Activated T-helper 1 cell treated with anti-CD3 and anti-CD28 coated beads, Interleukin-12 subunit alpha, Interleukin-12 subunit beta, Interleukin-2, Interleukin-4 antibody, amounts not matched to agents 30 ng/mL and 10 ng/mL and 1 ng/mL, durations not matched to agents 14 hours and 24 hours and 36 hours (primary cell): ENCODE measurements at regions not wholly inside any gene's neighbourhood (a gene's known extent, or its start where the extent isn't known, plus 50 kb on each side); places are given as distances from the start of the nearest gene placed in this dataset.

Experiments used
- DNase-seq: peaks from one replicate; pipeline ENCODE4 v3.0.0; 2021; ENCODE audit warnings: low spot score
- H3K27ac Mint-ChIP-seq: one replicate; pipeline ENCODE4 v1.8.0; 2021; ENCODE audit warnings: mild to moderate bottlenecking, mixed read lengths
- H3K27me3 Mint-ChIP-seq: one replicate; pipeline ENCODE4 v1.8.0; 2022; ENCODE audit warnings: mild to moderate bottlenecking, moderate library complexity, mixed read lengths; ENCODE audit not compliant: insufficient read depth
- H3K36me3 Mint-ChIP-seq: one replicate; pipeline ENCODE4 v1.8.0; 2021; ENCODE audit warnings: low read depth, mixed read lengths
- H3K4me1 Mint-ChIP-seq: one replicate; pipeline ENCODE4 v1.8.0; 2021; ENCODE audit warnings: low read depth, mixed read lengths
- H3K4me3 Mint-ChIP-seq: one replicate; pipeline ENCODE4 v1.8.0; 2021; ENCODE audit warnings: mild to moderate bottlenecking, moderate library complexity, mixed read lengths
- H3K9me3 Mint-ChIP-seq: one replicate; pipeline ENCODE4 v1.8.0; 2021; ENCODE audit warnings: mixed read lengths
- intact Hi-C: fragments of 100-400 bp; cut with micrococcal nuclease; formaldehyde crosslinking; loops from one replicate; pipeline ENCODE4 v1.15.1; 2024

DNA sequence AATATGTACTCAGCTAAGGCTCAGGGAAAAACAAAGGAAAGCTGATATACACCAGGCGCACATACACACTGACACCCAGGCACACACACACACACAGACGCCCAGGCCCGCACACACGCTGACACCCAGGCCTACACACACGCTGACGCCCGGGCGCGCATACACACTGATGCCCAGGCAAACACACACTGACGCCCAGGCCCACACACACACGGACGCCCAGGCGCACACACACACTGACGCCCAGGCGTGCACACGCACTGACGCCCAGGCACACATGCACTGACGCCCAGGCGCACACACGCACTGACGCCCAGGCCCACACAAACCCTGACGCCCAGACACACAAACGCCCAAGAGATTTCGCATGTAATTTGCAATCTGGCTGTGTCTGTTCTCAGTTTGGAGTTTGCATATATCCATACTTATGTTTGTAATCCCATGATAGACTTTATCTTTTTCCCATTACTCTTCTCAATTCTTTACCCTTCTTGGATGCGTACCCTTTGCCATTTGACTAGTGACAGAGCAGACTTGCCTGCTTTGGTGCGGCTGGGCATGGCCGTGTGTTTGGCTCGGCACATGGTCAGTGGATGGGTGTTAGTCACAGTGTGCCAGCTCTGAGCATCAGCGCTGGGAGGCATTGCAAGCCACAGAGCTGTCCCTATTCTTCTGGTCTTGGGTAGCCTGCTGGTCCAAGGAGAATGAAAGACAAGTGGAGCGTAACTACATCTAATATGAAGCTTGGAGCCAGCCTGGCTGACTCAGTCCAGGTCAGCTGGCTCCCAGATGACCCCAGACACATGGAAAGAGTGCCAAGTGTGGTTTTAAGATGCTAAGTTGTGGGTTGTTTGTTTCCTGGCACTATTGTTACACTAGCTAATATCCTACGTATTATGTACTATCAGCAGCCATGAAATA is 632.4 kb upstream of the ZFP42 start:
- Mint-ChIP-seq H3K27ac (no peak overlapping the region), H3K36me3 (no peaks in the 10 kb centered on the region), H3K27me3 (no peaks in the 10 kb centered on the region), H3K4me1 (no peaks in the 10 kb centered on the region), H3K4me3 (no peak overlapping the region), H3K9me3 (peaks cover 6% of the 10 kb centered on the region)
- no peak for DNase-seq
- intact Hi-C loops: no loop called here

DNA sequence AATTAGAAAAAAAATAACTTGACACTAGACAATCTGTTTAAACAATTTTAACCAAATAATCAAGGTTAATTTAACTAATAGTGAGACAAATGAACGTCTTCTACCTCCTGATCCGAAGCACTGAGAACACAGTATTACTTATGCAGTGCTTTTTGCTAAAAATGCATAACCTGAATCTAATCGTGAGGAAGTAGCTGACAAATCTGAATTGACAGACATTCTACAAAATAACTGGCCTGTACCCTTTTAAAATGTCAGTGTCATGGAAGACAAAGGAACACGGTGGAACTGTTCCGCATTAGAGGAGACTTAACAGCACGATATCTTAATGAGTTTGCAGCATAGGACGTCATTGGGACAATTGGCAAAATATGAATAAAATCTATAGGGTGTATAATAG is 631.2 kb upstream of the ZFP42 start:
- Mint-ChIP-seq H3K4me1 (no peaks in the 10 kb centered on the region), H3K27me3 (no peaks in the 10 kb centered on the region), H3K9me3 (peaks cover 6% of the 10 kb centered on the region), H3K36me3 (no peaks in the 10 kb centered on the region), H3K4me3 (no peak overlapping the region), H3K27ac (no peak overlapping the region)
- intact Hi-C loops: no loop called here
- no peak for DNase-seq

- Mint-ChIP-seq H3K4me3 (no peak overlapping the region), H3K27me3 (no peaks in the 10 kb centered on the region), H3K36me3 (no peaks in the 10 kb centered on the region), H3K4me1 (no peaks in the 10 kb centered on the region), H3K27ac (no peak overlapping the region), H3K9me3 (peaks cover 6% of the 10 kb centered on the region)
- intact Hi-C loops: no loop called here
- no peak for DNase-seq
These were observed 630.7 kb upstream of the ZFP42 start for GRCh38 chr4:187364851-187365250.

DNA sequence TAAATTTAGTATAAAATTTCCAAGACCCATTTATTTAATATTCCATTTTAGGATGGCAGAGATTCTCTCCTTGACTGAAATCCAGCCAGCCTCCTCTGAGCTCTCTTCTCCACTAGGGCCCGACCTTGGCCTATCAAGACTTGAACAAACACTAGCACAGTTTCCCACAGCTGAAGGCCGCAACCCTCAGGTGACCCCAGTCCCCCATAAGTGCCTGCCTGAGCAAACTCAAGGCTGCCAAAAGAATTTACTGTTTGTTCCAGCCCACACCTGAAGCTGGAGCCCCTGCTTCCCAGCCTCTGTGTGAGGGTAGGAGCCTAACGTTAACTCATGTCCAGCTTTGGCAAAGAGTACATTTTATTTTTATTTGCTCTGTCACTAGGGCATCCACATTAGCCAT is 629.0 kb upstream of the ZFP42 start:
- Mint-ChIP-seq H3K9me3 (peaks cover 14% of the 10 kb centered on the region), H3K4me3 (no peak overlapping the region), H3K27ac (no peak overlapping the region), H3K36me3 (no peaks in the 10 kb centered on the region), H3K4me1 (no peaks in the 10 kb centered on the region), H3K27me3 (no peaks in the 10 kb centered on the region)
- intact Hi-C loops: no loop called here
- DNase-seq: no peak

GRCh38 chr4:187370918-187371317 is 624.7 kb upstream of the ZFP42 start:
- H3K4me3 Mint-ChIP-seq: no peak overlapping the region
- H3K4me1 Mint-ChIP-seq: no peaks in the 10 kb centered on the region
- intact Hi-C loops: no loop called here
- H3K27ac Mint-ChIP-seq: no peak overlapping the region
- peaks cover 14% of the 10 kb centered on the region for H3K9me3 Mint-ChIP-seq
- DNase-seq: no peak
- H3K27me3 Mint-ChIP-seq: no peaks in the 10 kb centered on the region
- no peaks in the 10 kb centered on the region for H3K36me3 Mint-ChIP-seq

DNA sequence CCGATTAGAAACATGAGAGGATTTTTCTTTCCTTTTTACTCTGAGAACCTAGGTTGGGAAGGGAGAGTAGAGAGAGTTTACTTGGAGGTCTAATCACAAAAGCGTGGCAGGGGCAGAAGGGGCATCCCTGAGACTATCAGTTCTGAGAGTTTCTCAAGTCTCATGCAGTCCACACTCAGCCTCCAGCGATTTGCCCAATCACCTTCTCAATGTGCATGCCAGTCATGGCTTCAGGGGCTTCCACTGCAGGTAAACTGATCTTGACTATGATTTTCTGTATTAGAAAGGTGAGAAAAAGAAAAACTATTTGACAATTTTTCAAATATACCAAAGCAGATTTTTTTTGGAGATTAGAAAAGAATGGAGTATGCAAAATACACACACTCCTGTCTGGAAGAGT is 617.1 kb upstream of the ZFP42 start:
- no peaks in the 10 kb centered on the region for H3K36me3 Mint-ChIP-seq
- H3K27me3 Mint-ChIP-seq: no peaks in the 10 kb centered on the region
- peaks cover 22% of the 10 kb centered on the region for H3K9me3 Mint-ChIP-seq

GRCh38 chr4:187380181-187380581 is 615.4 kb upstream of the ZFP42 start:
- no peak for DNase-seq
- Mint-ChIP-seq H3K27ac (no peak overlapping the region), H3K4me3 (no peak overlapping the region), H3K36me3 (no peaks in the 10 kb centered on the region), H3K27me3 (no peaks in the 10 kb centered on the region), H3K4me1 (no peaks in the 10 kb centered on the region), H3K9me3 (peaks cover 22% of the 10 kb centered on the region)
- intact Hi-C loops: no loop called here

More for the DNA sequence above, 617.1 kb upstream of the ZFP42 start:
- intact Hi-C loops: no loop called here
- Mint-ChIP-seq H3K27ac (no peak overlapping the region), H3K4me1 (no peaks in the 10 kb centered on the region), H3K4me3 (no peak overlapping the region)
- no peak for DNase-seq

GRCh38 chr4:187383181-187383580 is 612.4 kb upstream of the ZFP42 start:
- H3K9me3 Mint-ChIP-seq: peaks cover 17% of the 10 kb centered on the region

DNA sequence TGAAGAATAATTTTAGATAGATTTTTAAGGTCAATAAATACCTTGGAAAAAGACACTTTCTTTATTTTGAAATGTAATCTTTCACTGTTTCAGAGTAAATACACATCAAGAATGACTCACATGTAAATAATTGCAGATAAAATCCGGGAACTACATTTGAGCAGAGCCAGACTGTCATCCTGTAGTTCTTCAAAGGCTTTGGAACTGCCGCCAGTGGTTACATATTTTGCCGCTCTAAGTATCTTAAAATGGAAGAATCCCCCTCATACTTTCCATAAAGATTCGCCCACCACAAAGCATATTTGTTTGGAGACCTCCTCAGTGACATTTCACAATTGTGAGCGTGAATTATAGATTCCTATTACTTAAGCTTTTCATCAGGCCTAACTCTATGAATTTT is 607.8 kb upstream of the ZFP42 start:
- H3K9me3 Mint-ChIP-seq: peaks cover 3% of the 10 kb centered on the region
- no peak overlapping the region for H3K4me3 Mint-ChIP-seq
- no peak for DNase-seq
- no peaks in the 10 kb centered on the region for H3K36me3 Mint-ChIP-seq
- intact Hi-C loops: no loop called here
- H3K4me1 Mint-ChIP-seq: no peaks in the 10 kb centered on the region
- H3K27me3 Mint-ChIP-seq: no peaks in the 10 kb centered on the region
- H3K27ac Mint-ChIP-seq: no peak overlapping the region

More at GRCh38 chr4:187383181-187383580, 612.4 kb upstream of the ZFP42 start:
- DNase-seq: no peak
- Mint-ChIP-seq H3K4me3 (no peak overlapping the region), H3K27me3 (no peaks in the 10 kb centered on the region), H3K4me1 (no peaks in the 10 kb centered on the region), H3K27ac (no peak overlapping the region), H3K36me3 (no peaks in the 10 kb centered on the region)
- intact Hi-C loops: no loop called here

DNA sequence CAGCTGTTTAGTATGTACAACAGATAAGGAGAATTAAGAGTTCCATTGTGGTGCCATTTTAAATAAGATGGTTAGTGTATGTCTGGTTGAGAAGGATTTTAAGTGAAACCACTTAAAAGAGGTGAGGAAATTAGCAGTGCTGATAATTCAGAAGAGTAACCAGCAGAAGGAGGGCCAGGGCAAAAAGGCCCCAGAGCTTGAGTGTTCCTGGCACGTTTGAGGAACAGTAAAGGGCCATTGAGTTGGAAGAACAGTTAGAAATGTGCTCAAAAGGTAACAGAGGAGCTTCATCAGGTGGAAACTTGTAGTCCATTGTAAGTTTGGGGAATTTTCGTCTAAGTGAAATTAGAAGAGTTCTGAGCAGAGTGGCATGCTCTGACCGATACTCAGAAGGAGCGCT is 606.2 kb upstream of the ZFP42 start:
- DNase-seq: no peak
- H3K4me1 Mint-ChIP-seq: no peaks in the 10 kb centered on the region
- H3K9me3 Mint-ChIP-seq: no peaks in the 10 kb centered on the region
- no peak overlapping the region for H3K27ac Mint-ChIP-seq
- intact Hi-C loops: no loop called here
- H3K27me3 Mint-ChIP-seq: no peaks in the 10 kb centered on the region
- no peak overlapping the region for H3K4me3 Mint-ChIP-seq
- no peaks in the 10 kb centered on the region for H3K36me3 Mint-ChIP-seq

GRCh38 chr4:187390646-187391045 is 604.9 kb upstream of the ZFP42 start:
- DNase-seq: no peak

GRCh38 chr4:187393531-187394344 is 601.8 kb upstream of the ZFP42 start:
- Mint-ChIP-seq H3K4me1 (no peaks in the 10 kb centered on the region), H3K36me3 (no peaks in the 10 kb centered on the region), H3K4me3 (no peak overlapping the region), H3K27me3 (no peaks in the 10 kb centered on the region), H3K27ac (no peak overlapping the region), H3K9me3 (peaks cover 3% of the 10 kb centered on the region)
- DNase-seq: no peak
- intact Hi-C loops: no loop called here

More at GRCh38 chr4:187390646-187391045, 604.9 kb upstream of the ZFP42 start:
- Mint-ChIP-seq H3K27ac (no peak overlapping the region), H3K4me1 (no peaks in the 10 kb centered on the region), H3K36me3 (no peaks in the 10 kb centered on the region), H3K27me3 (no peaks in the 10 kb centered on the region), H3K4me3 (no peak overlapping the region), H3K9me3 (no peaks in the 10 kb centered on the region)
- intact Hi-C loops: no loop called here

GRCh38 chr4:187396106-187396505 is 599.5 kb upstream of the ZFP42 start:
- Mint-ChIP-seq H3K36me3 (no peaks in the 10 kb centered on the region), H3K27me3 (no peaks in the 10 kb centered on the region), H3K4me1 (no peaks in the 10 kb centered on the region), H3K9me3 (peaks cover 18% of the 10 kb centered on the region), H3K27ac (no peak overlapping the region), H3K4me3 (no peak overlapping the region)
- intact Hi-C loops: no loop called here
- DNase-seq: no peak
